ENCODE measurements at regions not wholly inside any gene's neighbourhood (a gene's known extent, or its start where the extent isn't known, plus 50 kb on each side); places are given as distances from the start of the nearest gene placed in this dataset.

DNA sequence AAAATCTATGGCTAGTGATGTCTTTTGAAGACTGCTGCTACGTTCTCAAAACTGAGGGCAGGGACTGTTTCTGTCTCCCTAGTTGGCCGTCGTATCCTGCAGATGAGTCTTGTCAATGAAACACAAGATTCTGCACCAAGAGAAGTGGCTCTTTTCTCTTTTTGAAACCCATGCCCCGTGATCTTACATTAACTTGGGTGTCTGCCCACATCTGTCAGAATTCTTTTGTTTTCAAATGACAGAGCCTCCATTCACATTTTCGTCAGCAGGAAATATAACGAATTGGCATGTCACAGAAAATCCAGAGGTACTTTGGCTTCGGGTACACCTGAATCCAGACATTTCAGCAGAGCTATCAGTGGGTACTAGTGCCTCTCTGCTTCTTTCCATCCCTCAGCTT is 331.3 kb upstream of the PROK2 start:
- TF ChIP-seq POU2F2 (IDR thresholded peaks at IDR 0.05; ENCODE audit: low read depth, low read length): no peak
- TF ChIP-seq POLR2AphosphoS5 (IDR thresholded peaks at IDR 0.05; ENCODE audit: low read depth, low read length): no peak
- no peak for TF ChIP-seq POLR2A (IDR thresholded peaks at IDR 0.05; ENCODE audit: low read depth, low read length)
- no peak for TF ChIP-seq SPI1 (IDR thresholded peaks at IDR 0.05; ENCODE audit: low read depth, low read length)
- no peak for TF ChIP-seq TAF1 (IDR thresholded peaks at IDR 0.05; ENCODE audit: low read depth, low read length)
- no peak for TF ChIP-seq PAX5 (IDR thresholded peaks at IDR 0.05; ENCODE audit: insufficient read depth, low read length, severe bottlenecking)

Measured in GM12891 (cell line).